Esophagus muscularis mucosa (tissue), 4 donors: ENCODE measurements at regions not wholly inside any gene's neighbourhood (a gene's known extent, or its start where the extent isn't known, plus 50 kb on each side); places are given as distances from the start of the nearest gene placed in this dataset.

ENCODE experiments used
- DNase-seq: peaks from one replicate; pipeline ENCODE4 v3.0.0-alpha.2; 2017; ENCODE audit errors: extremely low spot score
- H3K27ac ChIP-seq, 4 donors: fragments of 200-600 bp; sonication (generic); replicated peaks in 1 of 4; 1 replicate in 3 of 4; 2 replicates in 1 of 4; pipeline ENCODE4 v1.5.1; 2016 to 2019; ENCODE audit warnings: mild to moderate bottlenecking in 1 of 4
- H3K27me3 ChIP-seq, 4 donors: fragments of 200-600 bp; sonication (generic); one replicate each; pipeline versions ENCODE4 v1.5.1 to v1.6.0; 2016 to 2019
- H3K36me3 ChIP-seq, 4 donors: fragments of 200-600 bp; sonication (generic); one replicate each; pipeline ENCODE4 v1.5.1; 2016 to 2019
- H3K4me1 ChIP-seq, 4 donors: fragments of 200-600 bp; sonication (generic); one replicate each; pipeline ENCODE4 v1.5.1; 2016 to 2019
- H3K4me3 ChIP-seq, 4 donors: fragments of 200-600 bp; sonication (generic); 1 replicate in 2 of 4; 2 replicates in 2 of 4; pipeline ENCODE4 v1.5.1; 2016 to 2019; ENCODE audit warnings: mild to moderate bottlenecking in 4 of 4, moderate library complexity in 1 of 4
- H3K9me3 ChIP-seq, 4 donors: fragments of 200-600 bp; sonication (generic); 1 replicate in 3 of 4; 2 replicates in 1 of 4; pipeline ENCODE4 v1.5.1; 2016 to 2019
- CTCF ChIP-seq, 3 experiments: fragments of 200-600 bp in 2 of 3; fragments of 450-650 bp in 1 of 3; sonication (generic) in 2 of 3; IDR thresholded peaks; one replicate each; pipeline ENCODE4 v1.5.1; 2017 to 2019; ENCODE audit warnings: antibody characterized with exemption in 3 of 3, mild to moderate bottlenecking in 2 of 3, moderate library complexity in 1 of 3
- EP300 ChIP-seq: sonication (generic); formaldehyde crosslinking; IDR thresholded peaks from one replicate; pipeline ENCODE4 v1.6.1; 2017; ENCODE audit warnings: antibody characterized with exemption
- POLR2A ChIP-seq: fragments of 450-650 bp; IDR thresholded peaks from one replicate; pipeline ENCODE4 v1.6.1; 2017; ENCODE audit warnings: antibody characterized with exemption, moderate library complexity, mild to moderate bottlenecking, low read depth
- POLR2AphosphoS5 ChIP-seq, 2 donors: sonication (generic); formaldehyde crosslinking; IDR thresholded peaks; one replicate each; pipeline ENCODE4 v1.6.1; 2017; ENCODE audit warnings: antibody characterized with exemption in 2 of 2
- WGBS: methylation state at CpG from one replicate; pipeline ENCODE4 v1.1.5; 2018; 5-methylcytosine and 5-hydroxymethylcytosine counted together
- intact Hi-C: fragments of 100-400 bp; cut with DNase I; formaldehyde crosslinking; loops from one replicate; pipeline ENCODE4 v1.15.1; 2023

- no peaks in the 10 kb centered on the region for H3K4me1 ChIP-seq
- TF ChIP-seq CTCF (IDR thresholded peaks at IDR 0.05), result no peak
- TF ChIP-seq POLR2AphosphoS5 (IDR thresholded peaks at IDR 0.05), result no peak
- TF ChIP-seq POLR2A, result no peak
- no peak for TF ChIP-seq EP300
- 78% methylated on average over 3 of the region's 3 CpGs for WGBS
- H3K36me3 ChIP-seq, result no peaks in the 10 kb centered on the region
- no peaks in the 10 kb centered on the region for H3K9me3 ChIP-seq
- H3K4me3 ChIP-seq, result no peak overlapping the region
- DNase-seq, result no peak
- intact Hi-C loops, result no loop called here
- H3K27ac ChIP-seq, result no peak overlapping the region
- no peaks in the 10 kb centered on the region for H3K27me3 ChIP-seq
Measured at GRCh38 chr4:170248576-170248975, 158.8 kb upstream of the AADAT start.

- Histone ChIP-seq H3K4me1 (peaks cover 0 to 2% (median under 1%) of the 10 kb centered on the region in 4 donors), H3K27ac (no peak overlapping the region), H3K9me3 (no peaks in the 10 kb centered on the region), H3K27me3 (no peaks in the 10 kb centered on the region), H3K4me3 (no peak overlapping the region), H3K36me3 (no peaks in the 10 kb centered on the region)
- 56% methylated on average over 4 of the region's 4 CpGs for WGBS
- intact Hi-C loops, result no loop called here
- TF ChIP-seq POLR2AphosphoS5 (IDR thresholded peaks at IDR 0.05), result no peak
- TF ChIP-seq EP300, result no peak
- TF ChIP-seq POLR2A, result no peak
- no peak for DNase-seq
Measured at GRCh38 chr4:170248029-170248428, 158.3 kb upstream of the AADAT start.

GRCh38 chr4:170247596-170247995 is 157.8 kb upstream of the AADAT start:
- Histone ChIP-seq H3K27ac (no peak overlapping the region), H3K9me3 (no peaks in the 10 kb centered on the region), H3K4me3 (no peak overlapping the region), H3K4me1 (peaks cover 0 to 6% (median 4%) of the 10 kb centered on the region in 4 donors), H3K27me3 (no peaks in the 10 kb centered on the region), H3K36me3 (no peaks in the 10 kb centered on the region)
- no peak for DNase-seq
- intact Hi-C loops, result no loop called here
- TF ChIP-seq POLR2A, result no peak
- no peak for TF ChIP-seq EP300
- TF ChIP-seq CTCF (IDR thresholded peaks at IDR 0.05), result no peak
- TF ChIP-seq POLR2AphosphoS5 (IDR thresholded peaks at IDR 0.05), result no peak

DNA sequence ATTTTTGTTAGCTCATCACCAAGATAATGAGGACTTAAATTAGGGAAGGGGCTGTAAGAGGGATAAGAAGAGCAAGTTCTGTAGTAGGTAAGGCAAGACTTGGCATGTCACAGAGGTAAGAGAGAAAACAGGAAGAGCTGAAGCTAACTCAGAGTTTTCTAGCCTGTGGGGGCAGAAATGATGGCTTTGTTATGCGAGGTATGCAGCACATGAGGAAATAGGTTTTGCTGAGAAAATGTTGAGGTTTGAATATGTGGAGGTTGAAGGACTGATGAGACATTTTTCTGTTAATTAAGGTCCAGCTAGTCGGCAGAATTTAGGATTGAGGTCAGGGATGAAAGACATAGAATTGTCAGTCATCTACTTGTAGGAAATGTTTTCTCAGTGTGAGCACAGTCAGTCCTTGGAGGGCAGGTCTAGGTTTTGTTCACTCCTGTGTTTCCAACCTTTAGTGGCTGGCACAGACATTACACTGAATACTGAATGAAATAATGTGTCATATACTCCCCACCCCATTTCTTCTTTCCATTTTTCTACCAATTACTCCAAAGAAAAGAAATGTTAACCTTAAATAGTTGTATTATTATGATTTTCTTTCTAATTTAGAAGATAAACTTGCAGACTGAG is 154.0 kb upstream of the AADAT start:
- no peaks in the 10 kb centered on the region for H3K9me3 ChIP-seq
- H3K4me1 ChIP-seq, result peaks cover 0 to 9% (median 8%) of the 10 kb centered on the region in 4 donors
- intact Hi-C loops, result no loop called here

GRCh38 chr4:170242471-170242870 is 152.7 kb upstream of the AADAT start:
- peaks cover 0 to 9% (median 8%) of the 10 kb centered on the region in 4 donors for H3K4me1 ChIP-seq
- TF ChIP-seq CTCF (IDR thresholded peaks at IDR 0.05), result no peak
- TF ChIP-seq EP300, result no peak
- TF ChIP-seq POLR2AphosphoS5 (IDR thresholded peaks at IDR 0.05), result no peak
- TF ChIP-seq POLR2A, result no peak
- no peak for DNase-seq
- no peak overlapping the region for H3K27ac ChIP-seq
- no peaks in the 10 kb centered on the region for H3K27me3 ChIP-seq
- H3K4me3 ChIP-seq, result no peak overlapping the region
- H3K9me3 ChIP-seq, result no peaks in the 10 kb centered on the region
- no peaks in the 10 kb centered on the region for H3K36me3 ChIP-seq
- intact Hi-C loops, result no loop called here

More for the DNA sequence above, 154.0 kb upstream of the AADAT start:
- Histone ChIP-seq H3K4me3 (no peak overlapping the region), H3K27ac (no peak overlapping the region), H3K36me3 (no peaks in the 10 kb centered on the region), H3K27me3 (no peaks in the 10 kb centered on the region)
- TF ChIP-seq EP300 (no peak), POLR2AphosphoS5 (IDR thresholded peaks at IDR 0.05) (no peak)
- 69% methylated on average over 2 of the region's 2 CpGs for WGBS
- DNase-seq, result no peak

- Histone ChIP-seq H3K9me3 (no peaks in the 10 kb centered on the region), H3K36me3 (no peaks in the 10 kb centered on the region), H3K4me1 (no peaks in the 10 kb centered on the region), H3K27me3 (no peaks in the 10 kb centered on the region), H3K4me3 (no peak overlapping the region), H3K27ac (no peak overlapping the region)
- no peak for DNase-seq
- 73% methylated on average over 3 of the region's 3 CpGs for WGBS
- intact Hi-C loops, result no loop called here
- TF ChIP-seq POLR2A (no peak), POLR2AphosphoS5 (IDR thresholded peaks at IDR 0.05) (no peak), EP300 (no peak), CTCF (IDR thresholded peaks at IDR 0.05) (no peak)
Measured at GRCh38 chr4:170234800-170235199, 145.0 kb upstream of the AADAT start.
